KG1 (cell line): ENCODE measurements at regions not wholly inside any gene's neighbourhood (a gene's known extent, or its start where the extent isn't known, plus 50 kb on each side); places are given as distances from the start of the nearest gene placed in this dataset.

Experiments
- DNase-seq: peaks from one replicate; lab custom pipeline; 2025; lab: John Stamatoyannopoulos, UW

DNA sequence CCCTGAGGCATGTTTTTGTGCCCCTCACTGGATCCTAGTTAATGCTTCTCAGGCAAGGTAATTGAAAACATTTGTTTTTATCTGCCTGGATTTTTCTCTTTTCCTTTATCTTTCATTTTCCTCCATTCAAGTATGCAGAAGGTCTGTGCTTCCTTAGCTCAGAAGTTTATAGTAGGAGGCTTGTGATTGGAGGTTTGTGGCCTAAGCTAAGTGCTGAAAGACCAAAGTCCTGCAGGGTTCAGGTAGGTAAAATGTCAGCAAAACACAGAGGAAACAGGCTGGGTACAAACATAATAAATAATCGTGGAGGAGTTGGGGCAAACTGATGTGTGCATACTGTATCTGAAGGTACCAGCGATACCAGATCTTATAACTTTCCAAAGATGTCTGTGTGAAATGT, 230.9 kb upstream of the KLF4 start:
- no peak for DNase-seq

DNA sequence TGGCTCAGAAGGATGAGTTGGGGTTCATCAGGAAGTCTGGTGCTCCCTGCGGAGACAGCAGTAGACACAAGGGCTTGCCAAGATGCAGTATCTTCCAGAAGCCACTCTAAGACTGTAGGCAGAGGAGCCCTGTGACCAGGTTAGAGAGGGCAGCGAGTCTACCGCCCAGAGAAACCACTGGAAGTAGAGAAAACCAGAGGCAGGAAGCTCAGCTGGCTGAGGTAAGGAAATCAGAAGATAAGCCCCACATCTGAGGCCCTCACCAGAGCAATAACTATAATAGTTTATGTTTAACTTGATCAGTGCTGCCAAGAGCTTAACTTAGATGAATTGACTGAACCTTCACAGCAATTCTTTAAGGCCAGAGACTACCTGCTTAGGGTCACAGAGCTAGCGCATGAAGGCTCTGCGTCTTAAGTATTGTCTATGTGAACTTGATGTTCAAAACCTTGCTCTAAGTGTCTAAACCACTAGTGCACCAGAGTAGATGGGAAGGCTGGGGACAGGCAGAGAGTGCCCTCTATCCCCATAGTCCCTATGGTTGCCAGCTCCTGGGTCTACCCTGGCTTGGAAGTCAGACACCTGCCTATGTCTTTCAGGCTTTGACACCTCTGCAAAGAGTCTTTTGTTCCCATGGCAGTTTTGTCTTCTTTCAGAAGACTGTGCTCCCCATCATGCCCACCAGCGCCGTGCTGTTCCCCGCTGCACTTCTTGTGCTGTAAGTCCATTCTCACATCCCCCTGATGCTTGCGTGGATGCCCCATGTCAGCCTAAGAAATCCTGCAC, 228.2 kb upstream of the KLF4 start:
- DNase-seq, result no peak

DNA sequence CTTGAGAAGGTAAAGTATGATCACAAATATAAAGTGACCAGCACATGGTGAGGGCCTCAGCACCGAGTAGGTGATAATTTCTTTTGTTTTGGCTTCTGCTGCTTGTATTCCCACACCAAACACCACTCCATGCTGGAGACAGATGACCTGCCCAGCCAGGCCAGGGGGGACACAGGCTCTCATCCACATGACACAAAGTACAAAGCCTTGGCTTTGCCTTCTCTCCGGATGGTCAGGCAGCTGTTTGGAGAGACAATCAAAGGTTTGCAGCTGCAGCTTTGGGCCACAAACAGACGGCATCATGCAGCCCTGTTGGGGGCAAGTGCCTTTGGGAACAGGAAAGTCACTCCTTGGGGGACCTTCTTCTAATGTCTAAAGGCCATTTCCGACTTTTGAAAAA, 226.2 kb upstream of the KLF4 start:
- DNase-seq, result no peak

DNA sequence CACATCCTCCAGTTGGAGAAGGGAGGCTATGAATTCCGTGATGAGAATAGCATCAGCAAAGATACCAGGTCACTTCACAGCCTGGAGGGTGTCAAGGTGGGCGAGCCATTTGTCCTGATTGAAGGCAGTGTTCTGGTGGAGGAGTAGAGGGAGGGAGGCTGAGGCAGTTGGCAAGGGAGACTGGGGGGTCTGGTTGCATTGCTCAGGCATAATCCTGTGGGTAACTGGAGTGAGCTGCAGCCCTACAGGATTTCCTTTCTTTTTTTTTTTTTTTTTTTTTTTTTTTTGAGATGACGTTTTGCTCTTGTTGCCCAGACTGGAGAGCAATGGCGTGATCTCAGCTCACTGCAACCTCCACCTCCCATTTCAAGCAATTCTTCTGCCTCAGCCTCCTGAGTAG, 223.9 kb upstream of the KLF4 start:
- DNase-seq, result no peak

DNA sequence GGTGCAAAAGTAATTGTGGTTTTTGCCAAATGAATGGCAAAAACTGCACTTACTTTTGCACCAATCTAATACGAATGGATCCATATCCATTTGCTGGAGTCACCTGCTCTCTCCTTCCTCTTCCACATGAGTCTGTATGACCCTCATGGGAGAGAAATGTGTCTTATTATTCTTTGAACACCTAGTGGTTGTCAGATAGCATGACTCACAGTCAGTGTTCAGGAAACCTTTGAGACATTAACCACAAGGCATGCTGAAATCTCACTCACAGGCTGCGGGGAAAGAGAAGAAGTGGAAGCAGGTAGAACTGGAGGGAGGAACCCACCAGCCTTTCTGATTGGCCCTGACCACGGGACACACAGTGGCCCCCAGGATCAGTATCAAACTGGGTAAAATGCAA, 222.8 kb upstream of the KLF4 start:
- no peak for DNase-seq

DNA sequence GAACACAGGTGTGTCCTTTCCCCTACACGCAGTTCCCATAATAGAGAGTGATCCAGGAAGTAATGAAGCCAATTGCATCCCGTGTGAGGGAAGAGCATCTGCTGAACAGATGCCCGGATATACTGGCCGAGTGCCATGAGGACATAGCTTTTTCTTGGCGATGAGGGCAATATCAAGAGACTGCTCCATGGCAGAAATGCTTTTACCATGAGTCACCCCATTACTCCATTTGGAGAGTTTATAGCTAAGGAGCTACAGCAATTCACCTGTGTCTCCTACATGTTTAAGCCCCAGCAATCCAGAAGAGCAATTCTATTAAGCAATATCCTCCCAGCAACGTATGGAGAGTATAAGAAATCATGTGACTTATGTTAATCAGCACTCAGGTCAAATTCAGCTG, 222.0 kb upstream of the KLF4 start:
- DNase-seq, result no peak

DNA sequence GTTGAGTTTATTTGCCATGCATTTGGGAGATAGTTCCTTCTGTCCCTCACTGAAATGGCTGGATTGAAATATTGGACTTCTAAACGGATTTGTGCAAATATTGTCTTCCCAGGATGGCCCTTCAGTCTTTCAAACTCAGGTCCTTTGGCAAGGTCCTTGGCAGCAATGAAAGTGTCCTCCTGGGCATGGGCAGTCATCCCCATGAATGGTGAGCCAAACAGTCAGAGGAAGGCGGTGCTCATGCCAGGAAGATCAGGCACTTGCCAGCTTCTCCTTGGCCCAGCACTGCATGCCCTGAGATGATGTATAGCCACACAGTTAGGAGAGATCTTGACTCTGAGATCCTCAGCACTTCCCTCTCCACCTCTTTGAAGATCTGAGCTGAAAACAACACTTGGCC, 221.4 kb upstream of the KLF4 start:
- DNase-seq, result no peak

DNA sequence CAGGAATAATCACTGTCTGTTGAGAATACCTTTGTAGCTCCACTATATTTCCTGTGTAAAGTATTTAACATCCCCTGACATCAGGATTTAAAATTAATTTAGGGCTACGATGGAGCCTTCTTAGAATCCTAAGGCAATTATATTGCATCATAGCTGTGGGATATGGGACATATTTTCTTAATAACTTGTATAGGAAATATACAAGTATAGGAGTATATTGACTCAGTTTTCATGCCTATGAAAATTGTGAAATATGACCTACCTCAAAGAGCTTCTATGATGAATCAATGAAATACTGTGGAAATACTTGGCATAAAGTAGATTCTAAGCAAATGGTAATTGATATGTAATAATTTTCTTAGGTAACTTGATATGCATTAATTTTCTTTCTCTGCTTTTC, 221.0 kb upstream of the KLF4 start:
- DNase-seq, result no peak

DNA sequence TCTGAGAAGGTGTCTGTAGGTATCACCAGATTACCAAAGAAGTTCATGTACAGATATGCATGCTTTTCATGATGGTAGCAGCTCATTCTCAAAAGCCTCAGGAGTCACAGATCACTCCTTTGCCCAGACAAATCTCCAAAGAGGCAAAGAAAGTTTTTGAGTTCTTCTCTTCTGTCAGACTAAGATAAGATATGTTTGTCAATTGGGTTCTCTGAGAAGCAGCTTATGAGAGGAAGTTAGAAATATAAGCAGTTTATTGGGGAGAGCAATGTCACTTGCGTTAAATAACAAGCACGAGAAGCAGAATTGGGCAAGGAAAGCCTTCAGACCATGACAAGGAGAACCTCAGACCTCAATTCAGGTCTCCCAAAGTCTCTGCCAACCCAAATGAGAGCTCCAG, 219.2 kb upstream of the KLF4 start:
- no peak for DNase-seq

DNA sequence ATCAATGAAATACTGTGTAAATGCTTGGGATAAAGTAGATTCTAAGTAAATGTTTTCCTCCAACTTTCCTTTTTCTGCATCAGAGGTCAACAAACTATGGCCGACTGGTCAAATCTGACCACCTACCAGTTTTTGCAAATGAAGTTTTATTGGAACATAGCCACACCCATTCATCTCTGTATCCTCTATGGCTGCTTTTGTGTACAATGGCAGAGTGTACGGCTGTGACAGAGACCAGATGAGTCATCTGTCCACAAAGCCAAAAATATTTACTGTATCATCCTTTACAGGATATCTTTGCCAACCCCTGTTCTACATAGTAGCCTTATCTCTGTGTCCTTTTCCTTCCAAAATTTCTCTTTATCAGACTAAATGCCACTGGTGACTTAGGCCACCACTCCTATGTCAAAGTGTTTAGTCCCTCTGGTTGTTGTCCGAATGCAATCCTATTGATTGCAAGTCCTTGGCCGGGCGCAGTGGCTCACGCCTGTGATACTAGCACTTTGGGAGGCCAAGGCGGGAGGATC, 218.4 kb upstream of the KLF4 start:
- DNase-seq, result no peak

DNA sequence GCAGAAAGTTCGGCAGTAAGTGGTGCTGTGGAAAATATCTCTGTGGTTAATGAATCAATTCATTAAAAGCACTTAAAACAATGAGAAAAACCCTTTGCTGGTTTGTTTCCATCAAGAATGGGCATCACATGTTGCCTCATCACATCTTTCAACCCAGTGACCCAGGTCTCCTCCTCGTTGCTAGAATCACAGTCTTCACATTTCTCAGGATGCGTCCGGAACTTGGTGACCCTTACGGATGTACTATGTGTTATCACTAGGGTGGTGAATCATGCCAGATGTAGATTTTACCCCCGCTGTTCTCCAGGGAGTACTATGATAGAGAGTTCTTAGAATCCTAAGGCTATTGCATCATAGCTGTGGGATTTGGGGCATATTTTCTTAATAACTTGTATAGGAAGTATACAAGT, 217.9 kb upstream of the KLF4 start:
- DNase-seq, result no peak

DNA sequence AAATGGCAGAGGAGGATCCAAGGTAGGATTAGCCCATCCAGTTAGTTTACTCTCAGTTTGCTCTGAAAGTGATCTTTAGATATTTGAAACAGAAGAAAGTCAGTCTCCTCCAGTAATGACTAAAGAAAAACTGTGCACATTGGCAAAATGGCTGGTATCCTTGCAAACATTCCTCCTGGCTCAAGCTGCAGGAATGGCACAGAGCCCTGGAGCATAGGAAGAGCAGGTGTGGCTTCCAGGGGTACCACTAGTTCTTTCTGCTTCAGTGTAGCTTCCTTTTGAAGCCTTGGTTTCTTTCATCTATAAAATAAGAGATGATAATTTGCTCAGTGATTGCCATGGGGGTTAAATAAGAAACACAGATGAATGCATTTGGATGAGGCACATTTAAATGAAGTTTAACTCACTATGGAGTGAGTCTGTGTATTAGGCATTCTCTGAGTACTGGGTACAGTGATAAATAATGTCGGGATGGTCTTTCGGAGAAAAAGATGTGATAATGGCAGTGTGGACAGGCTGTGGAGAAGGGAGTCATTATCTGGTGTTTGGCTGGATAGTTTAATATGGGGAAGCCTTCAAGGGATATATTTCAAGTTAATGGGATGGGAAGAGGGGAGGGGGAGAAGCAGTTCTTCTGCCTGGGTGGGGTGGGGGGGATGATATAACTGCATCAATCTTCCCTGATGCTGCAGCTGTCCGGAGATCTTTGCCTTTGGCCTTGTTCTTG, 217.3 kb upstream of the KLF4 start:
- no peak for DNase-seq

DNA sequence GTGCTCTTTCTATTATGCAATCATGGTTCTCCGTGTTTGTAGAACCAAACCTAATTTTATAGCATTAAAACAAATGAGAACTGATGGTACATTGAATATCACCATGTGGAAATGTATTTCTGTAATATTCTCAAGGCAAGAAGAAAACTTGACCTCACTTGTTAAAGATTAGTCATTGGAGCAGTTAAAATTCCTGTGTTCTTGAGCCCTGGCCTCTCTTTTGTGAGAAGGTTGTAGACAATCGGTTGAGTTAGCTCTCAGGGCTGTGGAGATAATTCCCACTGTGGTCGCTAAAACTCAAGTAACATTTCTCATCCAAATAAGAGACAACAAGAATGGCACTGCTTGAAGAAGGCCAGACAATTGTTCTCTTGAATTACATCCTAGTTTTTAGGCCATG, 216.0 kb upstream of the KLF4 start:
- no peak for DNase-seq

DNA sequence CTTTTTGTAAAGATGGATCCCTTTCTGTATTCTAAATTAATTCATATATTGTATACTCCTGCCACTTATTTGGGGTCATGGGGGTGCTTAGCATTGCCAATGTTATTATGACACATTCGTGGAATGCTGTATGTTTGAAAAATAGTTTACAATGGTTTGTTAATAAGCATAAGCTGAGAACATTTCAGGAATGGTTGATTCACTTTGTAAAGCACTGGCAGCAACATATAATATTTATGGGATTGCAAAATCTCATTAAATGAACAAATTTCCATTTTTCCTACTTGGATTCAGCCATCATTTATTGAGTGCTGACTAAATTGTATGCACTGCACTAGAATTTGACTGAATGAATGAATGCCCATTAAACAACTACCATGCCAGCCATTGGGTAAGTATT, 215.2 kb upstream of the KLF4 start:
- no peak for DNase-seq

DNA sequence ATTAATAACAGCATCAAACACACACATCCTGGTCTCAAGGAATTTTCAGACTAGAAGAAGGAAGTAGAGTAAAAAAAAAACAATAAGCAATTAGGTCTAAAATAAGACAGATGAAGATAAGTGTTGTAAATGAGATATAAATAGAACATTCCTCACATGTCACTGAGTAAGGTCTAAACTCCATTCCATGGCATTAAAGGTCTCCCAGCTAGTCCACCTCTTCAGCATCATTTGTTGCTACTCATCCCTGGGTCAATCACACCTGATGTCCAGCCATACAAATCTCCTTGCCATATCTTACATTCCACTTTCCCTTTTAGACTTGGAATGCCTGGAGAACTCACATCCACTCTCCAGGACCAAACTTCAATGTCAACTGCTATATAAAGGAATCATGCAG, 214.1 kb upstream of the KLF4 start:
- DNase-seq, result no peak

DNA sequence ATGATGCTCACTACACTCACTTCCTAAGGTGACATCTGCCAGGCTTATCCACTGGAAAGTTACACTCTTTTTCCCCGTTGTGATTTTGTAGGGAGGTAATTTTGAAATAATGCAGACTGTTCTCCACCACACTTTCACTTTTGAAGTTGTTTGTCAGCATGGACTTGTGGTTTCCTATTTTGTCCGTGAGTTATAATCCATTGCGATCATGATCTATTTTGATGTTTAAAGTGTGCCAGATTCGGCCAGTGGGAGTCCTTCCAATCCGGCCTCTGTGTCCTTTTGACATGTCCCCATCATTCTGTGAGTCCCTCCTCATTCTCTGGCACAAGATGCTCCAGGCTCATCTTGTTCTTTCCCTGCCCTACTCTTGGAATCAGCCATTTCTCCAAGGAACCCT, 211.3 kb upstream of the KLF4 start:
- DNase-seq, result no peak

DNA sequence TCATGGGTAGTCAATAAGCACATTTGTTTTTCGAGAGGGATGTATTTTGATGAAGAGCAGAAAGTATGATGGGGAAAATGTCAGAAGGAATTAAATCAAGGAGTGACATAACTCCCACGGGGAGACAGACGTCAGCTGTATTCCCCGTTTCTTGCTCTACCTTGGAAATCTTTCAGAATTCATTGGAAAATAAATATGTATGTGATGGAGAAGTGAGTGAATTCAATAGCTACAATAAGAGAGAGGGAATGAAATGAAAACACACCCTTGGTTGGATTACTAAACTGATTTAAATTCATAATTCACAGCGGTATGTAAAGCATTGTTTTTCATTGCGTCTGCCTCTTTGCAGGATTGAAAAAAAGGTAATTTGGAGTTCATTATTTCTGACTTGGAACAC, 209.7 kb upstream of the KLF4 start:
- no peak for DNase-seq

DNA sequence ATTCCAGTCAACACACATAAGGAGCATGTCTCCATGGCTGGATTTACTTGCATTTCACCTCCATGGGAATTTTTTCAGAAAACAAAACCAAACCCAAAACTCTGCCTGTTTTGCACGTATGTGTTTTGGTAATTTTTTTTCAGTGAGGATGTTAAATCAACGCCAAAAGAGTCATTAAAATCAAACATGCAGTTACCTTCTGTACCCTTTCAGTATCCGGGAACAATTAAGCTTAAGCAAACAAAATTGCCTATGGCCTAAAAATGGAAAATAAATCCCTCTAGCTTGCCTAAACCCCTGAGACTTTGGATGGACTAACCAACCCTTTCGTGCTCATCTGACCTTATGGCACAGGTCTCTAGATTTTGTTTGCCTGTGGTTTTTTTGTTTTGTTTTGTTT, 209.2 kb upstream of the KLF4 start:
- DNase-seq, result no peak

DNA sequence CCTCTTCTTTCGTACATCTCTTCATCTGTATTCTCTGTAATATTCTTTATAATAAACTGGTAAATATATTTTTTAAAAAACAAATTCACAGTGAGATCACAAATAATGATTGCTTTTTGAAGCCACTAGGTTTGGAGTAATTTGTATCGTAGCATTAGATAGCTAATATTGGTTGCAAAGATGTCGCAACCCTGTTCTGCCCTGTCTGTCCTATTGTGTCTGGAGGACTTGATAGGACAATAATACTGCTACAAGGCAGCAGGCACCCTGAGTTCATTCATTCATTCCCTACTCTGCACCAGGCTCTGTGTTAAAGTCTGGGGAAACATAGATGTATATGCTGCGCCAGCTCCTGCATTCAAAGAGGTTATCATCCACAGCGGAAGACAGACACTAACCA, 206.7 kb upstream of the KLF4 start:
- DNase-seq, result no peak

DNA sequence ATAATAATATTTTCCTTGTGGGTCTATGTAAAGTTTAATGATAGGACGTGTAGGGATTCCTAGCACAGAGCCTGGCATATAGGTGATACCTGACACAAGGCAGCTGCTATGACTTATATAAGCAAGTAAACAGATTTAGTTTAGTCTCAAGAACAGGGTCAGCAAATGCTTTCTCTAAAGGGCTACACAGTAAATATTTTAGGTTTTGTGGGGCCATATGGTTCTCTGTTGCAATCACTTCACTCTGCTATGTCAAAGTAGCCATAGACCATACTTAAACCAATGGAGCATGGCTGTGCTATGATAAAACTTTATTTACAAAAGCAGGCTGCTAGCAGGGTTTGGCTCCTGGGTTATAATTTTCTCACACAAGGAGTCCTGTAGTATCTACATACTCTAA, 204.8 kb upstream of the KLF4 start:
- no peak for DNase-seq

DNA sequence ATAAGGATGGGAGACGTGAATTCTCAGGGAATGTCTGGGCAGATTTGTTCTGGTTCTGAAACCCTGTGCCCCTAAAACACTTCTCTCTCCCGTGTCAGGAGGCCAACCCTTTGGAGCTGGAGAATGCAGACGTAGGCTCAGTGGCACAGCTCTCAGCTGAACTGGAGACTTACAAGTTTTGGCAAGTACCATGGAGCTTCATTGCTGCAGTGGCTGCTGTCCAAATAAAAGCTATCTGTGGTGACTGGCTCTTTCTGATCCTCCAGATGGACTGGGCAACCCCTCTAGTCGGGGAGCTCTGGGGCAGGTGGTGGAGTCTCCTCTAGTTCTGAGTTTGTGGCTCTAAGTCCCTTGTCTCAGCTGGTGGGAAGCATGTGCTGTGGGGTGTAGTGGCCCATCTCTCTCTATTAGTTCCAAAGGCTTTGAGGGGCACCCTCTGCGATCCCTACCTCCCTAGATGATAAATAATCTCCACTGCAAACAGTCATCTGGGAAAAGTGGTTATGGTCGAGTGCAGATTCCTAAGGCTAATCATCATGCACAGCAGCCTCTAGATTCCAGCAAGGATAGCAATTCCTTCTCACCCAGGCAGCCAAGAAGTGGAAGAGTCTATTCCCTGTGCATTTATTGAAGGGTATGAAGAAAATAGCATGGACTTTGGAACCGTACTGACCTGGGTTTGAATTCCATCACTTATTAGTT, 204.2 kb upstream of the KLF4 start:
- no peak for DNase-seq

DNA sequence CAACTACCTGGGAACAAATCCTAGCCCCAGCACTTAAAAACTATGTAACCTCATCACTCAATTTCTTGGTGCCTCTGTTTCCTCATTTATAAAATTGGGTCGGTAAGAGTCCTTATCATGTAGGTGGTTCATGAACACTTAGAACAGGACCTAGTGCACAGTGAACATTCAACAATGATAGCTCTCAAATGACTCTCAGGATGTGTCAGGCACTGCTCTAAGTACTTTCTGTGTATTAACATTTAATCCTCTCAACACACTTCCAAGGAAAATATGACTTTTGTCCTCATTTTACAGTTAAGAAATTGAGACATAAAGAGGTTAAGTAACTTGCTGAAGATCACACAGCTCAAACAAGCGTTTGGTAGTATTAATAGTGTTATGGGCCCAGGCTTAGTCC, 202.1 kb upstream of the KLF4 start:
- no peak for DNase-seq

DNA sequence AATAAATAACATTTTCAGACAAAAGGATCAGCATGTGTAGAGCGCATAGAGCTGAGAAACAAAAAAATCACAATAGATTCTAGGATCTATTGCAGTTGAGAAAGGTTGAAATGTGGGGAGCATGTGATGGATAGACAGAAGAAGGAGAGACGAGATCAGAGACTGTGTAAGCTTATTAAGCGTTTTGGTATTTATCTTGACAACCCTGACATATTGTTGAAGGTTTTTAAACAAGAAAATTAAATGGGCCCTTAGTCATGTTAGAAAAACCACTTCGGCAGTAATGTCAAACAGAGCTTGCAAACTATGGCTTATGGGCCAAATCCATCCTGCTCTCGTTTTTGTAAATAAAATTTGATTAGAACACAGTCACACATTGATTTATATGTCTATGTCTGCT, 200.5 kb upstream of the KLF4 start:
- no peak for DNase-seq
